GM23248 (cell line): ENCODE measurements at regions not wholly inside any gene's neighbourhood (a gene's known extent, or its start where the extent isn't known, plus 50 kb on each side); places are given as distances from the start of the nearest gene placed in this dataset.

Source experiments
- EZH2 ChIP-seq: fragments of 200-600 bp; sonication (generic); IDR thresholded peaks from 2 replicates; pipeline ENCODE4 v1.6.1; 2018; ENCODE audit warnings: antibody characterized with exemption, mild to moderate bottlenecking; ENCODE audit not compliant: insufficient read depth, poor library complexity, severe bottlenecking
- EZH2phosphoT487 ChIP-seq: fragments of 200-600 bp; sonication (generic); IDR thresholded peaks from 2 replicates; pipeline ENCODE4 v1.6.1; 2018; ENCODE audit warnings: antibody characterized with exemption, moderate library complexity, mild to moderate bottlenecking, low read depth; ENCODE audit not compliant: insufficient read depth

- TF ChIP-seq EZH2phosphoT487 (no peak), EZH2 (no peak)
Observed at GRCh38 chr2:217597681-217598080, 405.1 kb downstream of the TNS1 start.
